C4-2B (cell line): ENCODE measurements at regions not wholly inside any gene's neighbourhood (a gene's known extent, or its start where the extent isn't known, plus 50 kb on each side); places are given as distances from the start of the nearest gene placed in this dataset.
A peak's percentile ranks its signal among the peaks of the same experiment; 100 is the strongest.

Experiments used
- H3K27ac ChIP-seq: fragments of 450-650 bp; 2 replicates; pipeline ENCODE4 v1.5.1; 2017
- CTCF ChIP-seq: fragments of 450-650 bp; conservative IDR thresholded peaks from 2 replicates; pipeline ENCODE4 v1.5.1; 2017; ENCODE audit warnings: mild to moderate bottlenecking
- ZFX ChIP-seq: fragments of 450-650 bp; IDR thresholded peaks from 2 replicates; pipeline ENCODE4 v1.6.1; 2017

GRCh38 chr4:144421056-144421455 lies 224.9 kb upstream of the HHIP start:
- no peak for TF ChIP-seq ZFX
- no peak for TF ChIP-seq CTCF
- H3K27ac ChIP-seq, result no peak overlapping the region

- TF ChIP-seq ZFX, result no peak
- TF ChIP-seq CTCF, result no peak
- H3K27ac ChIP-seq, result no peak overlapping the region
These were observed 224.0 kb upstream of the HHIP start for GRCh38 chr4:144421839-144422565.

- TF ChIP-seq CTCF, result no peak
- no peak for TF ChIP-seq ZFX
- H3K27ac ChIP-seq, result no peak overlapping the region
These were observed 222.0 kb upstream of the HHIP start for GRCh38 chr4:144423930-144424329.

GRCh38 chr4:144426023-144426422 lies 219.9 kb upstream of the HHIP start:
- H3K27ac ChIP-seq, result peak overlapping the region; percentile 8

- TF ChIP-seq ZFX, result no peak
- TF ChIP-seq CTCF, result no peak
- no peak overlapping the region for H3K27ac ChIP-seq
These were observed 203.2 kb upstream of the HHIP start for GRCh38 chr4:144442713-144443112.

GRCh38 chr4:144449611-144450010 lies 196.3 kb upstream of the HHIP start:
- H3K27ac ChIP-seq, result no peak overlapping the region
- no peak for TF ChIP-seq CTCF
- no peak for TF ChIP-seq ZFX

GRCh38 chr4:144450526-144450925 lies 195.4 kb upstream of the HHIP start:
- no peak overlapping the region for H3K27ac ChIP-seq
- TF ChIP-seq ZFX (no peak), CTCF (no peak)

- TF ChIP-seq ZFX, result no peak
- TF ChIP-seq CTCF, result no peak
- no peak overlapping the region for H3K27ac ChIP-seq
These were observed 194.0 kb upstream of the HHIP start for GRCh38 chr4:144451766-144452450.
